ENCODE measurements at regions not wholly inside any gene's neighbourhood (a gene's known extent, or its start where the extent isn't known, plus 50 kb on each side); places are given as distances from the start of the nearest gene placed in this dataset.

- TF ChIP-seq CTCF (IDR thresholded peaks at IDR 0.05 in 2 of 3, conservative IDR thresholded peaks at IDR 0.05 in 1 of 3; ENCODE audit: borderline replicate concordance in 1 of 3, insufficient read depth in 1 of 3, low read depth in 2 of 3, low read length in 2 of 3) = no peak
- TF ChIP-seq CEBPB (IDR thresholded peaks at IDR 0.05; ENCODE audit: low read depth) = no peak
- TF ChIP-seq ZNF274 (IDR thresholded peaks at IDR 0.05; ENCODE audit: low read depth, low read length) = no peak
- TF ChIP-seq FOSL1 (IDR thresholded peaks at IDR 0.05; ENCODE audit: low read depth) = no peak
- TF ChIP-seq POLR2AphosphoS5 (IDR thresholded peaks at IDR 0.05; ENCODE audit: low read depth, low read length) = no peak
- TF ChIP-seq EZH2 (IDR thresholded peaks at IDR 0.05) = no peak
- TF ChIP-seq, protein P1, sequence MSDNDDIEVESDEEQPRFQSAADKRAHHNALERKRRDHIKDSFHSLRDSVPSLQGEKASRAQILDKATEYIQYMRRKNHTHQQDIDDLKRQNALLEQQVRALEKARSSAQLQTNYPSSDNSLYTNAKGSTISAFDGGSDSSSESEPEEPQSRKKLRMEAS (IDR thresholded peaks at IDR 0.05) = no peak
- no peak for TF ChIP-seq SRF (IDR thresholded peaks at IDR 0.05; ENCODE audit: low read depth)
- TF ChIP-seq ELF1 (IDR thresholded peaks at IDR 0.05; ENCODE audit: borderline replicate concordance, low read depth) = no peak
- TF ChIP-seq ZFX (IDR thresholded peaks at IDR 0.05) = no peak
- TF ChIP-seq SIN3A (IDR thresholded peaks at IDR 0.05; ENCODE audit: low read depth) = no peak
- no peak for TF ChIP-seq TCF7L2 (IDR thresholded peaks at IDR 0.05; ENCODE audit: borderline replicate concordance, extremely low read depth, insufficient read depth, insufficient read length)
Observed at GRCh38 chr2:21683838-21684237, 560.1 kb downstream of the TDRD15 start (continued).

DNA sequence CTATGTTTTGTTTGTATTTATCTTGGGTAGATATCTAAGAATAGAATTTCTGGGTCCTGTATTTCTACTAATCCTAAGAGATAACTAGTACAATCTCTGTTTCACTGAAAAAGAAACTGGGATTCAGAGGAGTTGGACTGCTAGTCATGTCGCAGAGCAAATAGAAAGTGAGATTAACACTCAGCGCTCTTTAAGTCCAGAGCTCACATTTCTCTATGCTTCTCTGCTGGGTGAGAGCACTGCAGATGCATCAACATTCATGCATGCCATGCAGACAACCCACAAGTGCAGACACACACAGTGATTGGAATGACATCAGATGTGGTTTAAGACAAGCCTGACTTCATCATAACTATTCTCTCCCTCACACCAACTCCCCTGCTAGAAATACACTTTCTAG is 563.8 kb downstream of the TDRD15 start:
- Histone ChIP-seq H3K9me2 (ENCODE audit: insufficient read depth) (no peaks in the 10 kb centered on the region), H3K36me3 (ENCODE audit: control insufficient read depth in 1 of 2, insufficient read depth in 2 of 2, low read length in 2 of 2) (no peaks in the 10 kb centered on the region), H2AFZ (ENCODE audit: low read depth, low read length, poor library complexity, severe bottlenecking) (no peak overlapping the region), H3K4me2 (ENCODE audit: low read length) (no peak overlapping the region), H3K27me3 (ENCODE audit: insufficient read depth, low read length) (no peaks in the 10 kb centered on the region), H3K4me3 (replicated peaks in 1 of 2; ENCODE audit: low read depth in 1 of 2, low read length in 2 of 2) (no peak overlapping the region), H3K9me3 (ENCODE audit: control insufficient read depth in 1 of 2, insufficient read depth in 1 of 2, low read depth in 1 of 2, low read length in 2 of 2) (peaks cover 0 to 22% of the 10 kb centered on the region in 2 experiments; a peak in 3 of 4 replicates), H3K4me1 (ENCODE audit: control insufficient read depth in 1 of 2, insufficient read depth in 2 of 2, low read length in 2 of 2) (no peaks in the 10 kb centered on the region), H3K9ac (ENCODE audit: low read length) (no peak overlapping the region), H3K79me2 (ENCODE audit: insufficient read depth, low read length) (no peaks in the 10 kb centered on the region), H3K27ac (ENCODE audit: low read depth, low read length) (no peak overlapping the region), H4K20me1 (ENCODE audit: insufficient read depth) (no peaks in the 10 kb centered on the region)
- RAD21 ChIA-PET (ENCODE audit: low non-redundant PET in 1 of 2, low total read pairs in 2 of 2, uncharacterized antibody in 2 of 2, unreplicated experiment in 2 of 2) = no interaction called here
- DNase-seq (ENCODE audit: low read depth, low spot score) (no peak), ATAC-seq (no peak)
- CTCF ChIA-PET = no interaction called here
- POLR2A ChIA-PET = no interaction called here
- intact Hi-C loops (cut with micrococcal nuclease) = no loop called here
- no TSS peak for BruUV-seq (replicated peaks)
- TF ChIP-seq SIN3A (IDR thresholded peaks at IDR 0.05; ENCODE audit: low read depth) (no peak), POLR2AphosphoS5 (IDR thresholded peaks at IDR 0.05; ENCODE audit: low read depth, low read length) (no peak), EZH2phosphoT487 (IDR thresholded peaks at IDR 0.05; ENCODE audit: borderline replicate concordance) (no peak), SP1 (IDR thresholded peaks at IDR 0.05; ENCODE audit: low read depth) (no peak), ZFX (IDR thresholded peaks at IDR 0.05) (no peak), JUND (IDR thresholded peaks at IDR 0.05) (no peak), CTCF (IDR thresholded peaks at IDR 0.05 in 2 of 3, conservative IDR thresholded peaks at IDR 0.05 in 1 of 3; ENCODE audit: borderline replicate concordance in 1 of 3, insufficient read depth in 1 of 3, low read depth in 2 of 3, low read length in 2 of 3) (no peak), POLR2A (IDR thresholded peaks at IDR 0.05; ENCODE audit: borderline replicate concordance, extremely low read depth, insufficient read depth, insufficient read length) (no peak), RAD21 (IDR thresholded peaks at IDR 0.05; ENCODE audit: low read depth) (no peak)
- TF ChIP-seq, protein P1 (IDR thresholded peaks at IDR 0.05) = no peak
- TF ChIP-seq, protein P2, sequence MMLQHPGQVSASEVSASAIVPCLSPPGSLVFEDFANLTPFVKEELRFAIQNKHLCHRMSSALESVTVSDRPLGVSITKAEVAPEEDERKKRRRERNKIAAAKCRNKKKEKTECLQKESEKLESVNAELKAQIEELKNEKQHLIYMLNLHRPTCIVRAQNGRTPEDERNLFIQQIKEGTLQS (IDR thresholded peaks at IDR 0.05) = no peak
- TF ChIP-seq, protein P3, sequence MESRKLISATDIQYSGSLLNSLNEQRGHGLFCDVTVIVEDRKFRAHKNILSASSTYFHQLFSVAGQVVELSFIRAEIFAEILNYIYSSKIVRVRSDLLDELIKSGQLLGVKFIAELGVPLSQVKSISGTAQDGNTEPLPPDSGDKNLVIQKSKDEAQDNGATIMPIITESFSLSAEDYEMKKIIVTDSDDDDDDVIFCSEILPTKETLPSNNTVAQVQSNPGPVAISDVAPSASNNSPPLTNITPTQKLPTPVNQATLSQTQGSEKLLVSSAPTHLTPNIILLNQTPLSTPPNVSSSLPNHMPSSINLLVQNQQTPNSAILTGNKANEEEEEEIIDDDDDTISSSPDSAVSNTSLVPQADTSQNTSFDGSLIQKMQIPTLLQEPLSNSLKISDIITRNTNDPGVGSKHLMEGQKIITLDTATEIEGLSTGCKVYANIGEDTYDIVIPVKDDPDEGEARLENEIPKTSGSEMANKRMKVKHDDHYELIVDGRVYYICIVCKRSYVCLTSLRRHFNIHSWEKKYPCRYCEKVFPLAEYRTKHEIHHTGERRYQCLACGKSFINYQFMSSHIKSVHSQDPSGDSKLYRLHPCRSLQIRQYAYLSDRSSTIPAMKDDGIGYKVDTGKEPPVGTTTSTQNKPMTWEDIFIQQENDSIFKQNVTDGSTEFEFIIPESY (IDR thresholded peaks at IDR 0.05; ENCODE audit: extremely low read depth, insufficient replicate concordance, low read length) = no peak
